ENCODE measurements at regions not wholly inside any gene's neighbourhood (a gene's known extent, or its start where the extent isn't known, plus 50 kb on each side); places are given as distances from the start of the nearest gene placed in this dataset.

DNA sequence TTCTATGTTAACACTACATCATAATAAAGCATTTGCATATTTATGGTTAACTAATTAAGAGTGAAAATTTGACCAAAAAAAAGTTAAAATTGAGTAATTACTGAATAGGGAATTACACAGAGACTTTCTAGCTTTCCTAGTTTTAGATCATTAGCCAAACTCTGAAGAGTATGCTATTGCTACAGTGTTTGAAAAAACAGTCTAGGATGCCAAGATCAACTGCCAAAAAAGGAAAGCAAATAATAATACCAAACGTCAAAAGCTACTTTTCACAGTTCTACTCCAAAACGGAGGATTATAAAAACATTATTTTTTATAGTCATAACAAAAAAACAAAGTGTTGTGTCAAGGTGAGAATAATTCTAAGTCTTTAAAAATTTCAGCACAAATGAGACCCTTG, 359.8 kb upstream of the CTSO start:
- TF ChIP-seq POLR2A (IDR thresholded peaks at IDR 0.05; ENCODE audit: low read depth, low read length) (no peak), EZH2 (IDR thresholded peaks at IDR 0.05; ENCODE audit: borderline replicate concordance, low read depth, low read length, severe bottlenecking) (no peak), POLR2AphosphoS5 (IDR thresholded peaks at IDR 0.05; ENCODE audit: insufficient read depth, low read depth, low read length) (no peak)
- TF ChIP-seq, protein P1, sequence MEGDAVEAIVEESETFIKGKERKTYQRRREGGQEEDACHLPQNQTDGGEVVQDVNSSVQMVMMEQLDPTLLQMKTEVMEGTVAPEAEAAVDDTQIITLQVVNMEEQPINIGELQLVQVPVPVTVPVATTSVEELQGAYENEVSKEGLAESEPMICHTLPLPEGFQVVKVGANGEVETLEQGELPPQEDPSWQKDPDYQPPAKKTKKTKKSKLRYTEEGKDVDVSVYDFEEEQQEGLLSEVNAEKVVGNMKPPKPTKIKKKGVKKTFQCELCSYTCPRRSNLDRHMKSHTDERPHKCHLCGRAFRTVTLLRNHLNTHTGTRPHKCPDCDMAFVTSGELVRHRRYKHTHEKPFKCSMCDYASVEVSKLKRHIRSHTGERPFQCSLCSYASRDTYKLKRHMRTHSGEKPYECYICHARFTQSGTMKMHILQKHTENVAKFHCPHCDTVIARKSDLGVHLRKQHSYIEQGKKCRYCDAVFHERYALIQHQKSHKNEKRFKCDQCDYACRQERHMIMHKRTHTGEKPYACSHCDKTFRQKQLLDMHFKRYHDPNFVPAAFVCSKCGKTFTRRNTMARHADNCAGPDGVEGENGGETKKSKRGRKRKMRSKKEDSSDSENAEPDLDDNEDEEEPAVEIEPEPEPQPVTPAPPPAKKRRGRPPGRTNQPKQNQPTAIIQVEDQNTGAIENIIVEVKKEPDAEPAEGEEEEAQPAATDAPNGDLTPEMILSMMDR (IDR thresholded peaks at IDR 0.05; ENCODE audit: extremely low read depth in 1 of 2, insufficient read depth in 1 of 2, low read depth in 1 of 2, low read length in 2 of 2): no peak

All from endothelial cell of umbilical vein (primary cell).